ENCODE measurements at regions not wholly inside any gene's neighbourhood (a gene's known extent, or its start where the extent isn't known, plus 50 kb on each side); places are given as distances from the start of the nearest gene placed in this dataset.

GRCh38 chr7:68457481-68457880, 1140.8 kb upstream of the AUTS2 start:
- no peak for DNase-seq

- DNase-seq, result no peak
These were observed 1140.0 kb upstream of the AUTS2 start for GRCh38 chr7:68458010-68458908.

GRCh38 chr7:68461430-68461829, 1136.8 kb upstream of the AUTS2 start:
- no peak for DNase-seq

GRCh38 chr7:68470836-68471435, 1127.3 kb upstream of the AUTS2 start:
- DNase-seq, result no peak

GRCh38 chr7:68472688-68473087, 1125.6 kb upstream of the AUTS2 start:
- no peak for DNase-seq

GRCh38 chr7:68474661-68475216, 1123.5 kb upstream of the AUTS2 start:
- no peak for DNase-seq

GRCh38 chr7:68476966-68477365, 1121.3 kb upstream of the AUTS2 start:
- DNase-seq, result no peak

GRCh38 chr7:68478326-68478725, 1119.9 kb upstream of the AUTS2 start:
- no peak for DNase-seq

- no peak for DNase-seq
These were observed 1115.5 kb upstream of the AUTS2 start for GRCh38 chr7:68482800-68483199.

GRCh38 chr7:68484731-68485130, 1113.5 kb upstream of the AUTS2 start:
- no peak for DNase-seq

- DNase-seq, result no peak
These were observed 1112.9 kb upstream of the AUTS2 start for GRCh38 chr7:68485253-68485917.

GRCh38 chr7:68488341-68489060, 1109.8 kb upstream of the AUTS2 start:
- DNase-seq, result no peak

GRCh38 chr7:68491523-68492358, 1106.5 kb upstream of the AUTS2 start:
- no peak for DNase-seq

GRCh38 chr7:68492359-68492690, 1106.0 kb upstream of the AUTS2 start:
- DNase-seq, result no peak

- DNase-seq, result no peak
These were observed 1094.9 kb upstream of the AUTS2 start for GRCh38 chr7:68503400-68503799.

GRCh38 chr7:68504716-68505115, 1093.6 kb upstream of the AUTS2 start:
- DNase-seq, result no peak

GRCh38 chr7:68505721-68506120, 1092.6 kb upstream of the AUTS2 start:
- DNase-seq, result no peak

- no peak for DNase-seq
These were observed 1090.6 kb upstream of the AUTS2 start for GRCh38 chr7:68507668-68508067.

- DNase-seq, result no peak
These were observed 1089.2 kb upstream of the AUTS2 start for GRCh38 chr7:68509054-68509453.

- DNase-seq, result no peak
These were observed 1088.7 kb upstream of the AUTS2 start for GRCh38 chr7:68509603-68510002.

- no peak for DNase-seq
These were observed 1087.0 kb upstream of the AUTS2 start for GRCh38 chr7:68511281-68511680.

GRCh38 chr7:68512466-68512865, 1085.8 kb upstream of the AUTS2 start:
- DNase-seq, result no peak

All from SHP77 (cell line).